DND-41 (cell line): ENCODE measurements at regions not wholly inside any gene's neighbourhood (a gene's known extent, or its start where the extent isn't known, plus 50 kb on each side); places are given as distances from the start of the nearest gene placed in this dataset.

Experiments
- ATAC-seq: fragments of 200-7000 bp; cut with Tn5 transposase; 3 replicates; pipeline ENCODE4 v1.9.1; 2021; ENCODE audit warnings: low read depth; ENCODE audit not compliant: insufficient read depth
- DNase-seq: peaks from one replicate; pipeline ENCODE4 v3.0.0-alpha.2; 2020
- H2AFZ ChIP-seq: 2 replicates; pipeline ENCODE4 v1.6.0; 2012; ENCODE audit warnings: low read depth, low read length
- H3K27ac ChIP-seq: 2 replicates; pipeline ENCODE4 v1.5.1; 2012; ENCODE audit warnings: low read length, inconsistent platforms
- H3K27me3 ChIP-seq: fragments of 200-600 bp; sonication (generic); 2 replicates; pipeline ENCODE4 v1.6.0; 2012; ENCODE audit warnings: low read length, mild to moderate bottlenecking, inconsistent platforms; ENCODE audit not compliant: insufficient read depth, poor library complexity
- H3K36me3 ChIP-seq: 2 replicates; pipeline ENCODE4 v1.5.1; 2012; ENCODE audit warnings: low read length, inconsistent platforms; ENCODE audit not compliant: insufficient read depth
- H3K4me1 ChIP-seq: 2 replicates; pipeline ENCODE4 v1.5.1; 2012; ENCODE audit warnings: mild to moderate bottlenecking, low read length; ENCODE audit not compliant: insufficient read depth
- H3K4me2 ChIP-seq: 2 replicates; pipeline ENCODE4 v1.6.0; 2012; ENCODE audit warnings: mild to moderate bottlenecking, moderate library complexity, low read length, inconsistent platforms; ENCODE audit not compliant: insufficient read depth
- H3K4me3 ChIP-seq, 2 experiments: fragments of 200-600 bp in 1 of 2; shearing (Covaris generic) in 1 of 2; 2 replicates each; pipeline ENCODE4 v1.5.1; 2012 to 2016; ENCODE audit warnings: inconsistent platforms in 2 of 2, low read length in 2 of 2, mild to moderate bottlenecking in 2 of 2, low read depth in 1 of 2, moderate library complexity in 1 of 2
- H3K79me2 ChIP-seq: 2 replicates; pipeline ENCODE4 v1.6.0; 2012; ENCODE audit warnings: low read length, inconsistent platforms; ENCODE audit not compliant: insufficient read depth
- H3K9ac ChIP-seq: 2 replicates; pipeline ENCODE4 v1.6.0; 2012; ENCODE audit warnings: low read depth, mild to moderate bottlenecking, inconsistent platforms, low read length, moderate library complexity
- H3K9me3 ChIP-seq: 2 replicates; pipeline ENCODE4 v1.5.1; 2012; ENCODE audit warnings: low read length, moderate library complexity, mild to moderate bottlenecking, inconsistent platforms; ENCODE audit not compliant: insufficient read depth, severe bottlenecking
- H4K20me1 ChIP-seq: 2 replicates; pipeline ENCODE4 v1.6.0; 2012; ENCODE audit warnings: low read length; ENCODE audit not compliant: insufficient read depth
- CTCF ChIP-seq: IDR thresholded peaks from 2 replicates; pipeline ENCODE4 v1.5.1; 2012; ENCODE audit warnings: borderline replicate concordance, low read length, moderate library complexity, mild to moderate bottlenecking; ENCODE audit not compliant: poor library complexity, severe bottlenecking; ENCODE audit errors: extremely low read depth
- EZH2 ChIP-seq: IDR thresholded peaks from 3 replicates; pipeline ENCODE4 v1.6.1; 2012; ENCODE audit warnings: borderline replicate concordance, low read depth, mild to moderate bottlenecking, moderate library complexity, low read length, inconsistent platforms; ENCODE audit not compliant: severe bottlenecking

- no peak for TF ChIP-seq CTCF
- TF ChIP-seq EZH2: no peak
- Histone ChIP-seq H2AFZ (no peak overlapping the region), H3K36me3 (no peaks in the 10 kb centered on the region), H3K27ac (no peak overlapping the region), H3K4me2 (no peak overlapping the region), H3K4me3 (no peak overlapping the region), H3K4me1 (no peaks in the 10 kb centered on the region), H3K9ac (no peak overlapping the region), H3K79me2 (no peaks in the 10 kb centered on the region), H3K9me3 (peaks cover 3% of the 10 kb centered on the region), H3K27me3 (no peaks in the 10 kb centered on the region), H4K20me1 (no peaks in the 10 kb centered on the region)
- DNase-seq (no peak), ATAC-seq (no peak)
Measured at GRCh38 chr4:43556262-43556661, 663.7 kb downstream of the GRXCR1 start.

GRCh38 chr4:43560047-43560446 lies 667.5 kb downstream of the GRXCR1 start:
- Histone ChIP-seq H3K27me3 (no peaks in the 10 kb centered on the region), H3K4me1 (no peaks in the 10 kb centered on the region), H3K27ac (no peak overlapping the region)

GRCh38 chr4:43564107-43564506 lies 671.6 kb downstream of the GRXCR1 start:
- H3K9me3 ChIP-seq: no peaks in the 10 kb centered on the region
- H3K79me2 ChIP-seq: no peaks in the 10 kb centered on the region
- H3K27ac ChIP-seq: no peak overlapping the region
- no peak for TF ChIP-seq CTCF
- TF ChIP-seq EZH2: no peak
- H3K27me3 ChIP-seq: no peaks in the 10 kb centered on the region
- no peak overlapping the region for H3K9ac ChIP-seq
- no peaks in the 10 kb centered on the region for H3K36me3 ChIP-seq
- H3K4me2 ChIP-seq: no peak overlapping the region
- no peaks in the 10 kb centered on the region for H3K4me1 ChIP-seq
- no peak overlapping the region for H2AFZ ChIP-seq
- no peak overlapping the region for H3K4me3 ChIP-seq
- DNase-seq: no peak
- ATAC-seq: no peak
- no peaks in the 10 kb centered on the region for H4K20me1 ChIP-seq

More at GRCh38 chr4:43560047-43560446, 667.5 kb downstream of the GRXCR1 start:
- H3K79me2 ChIP-seq: no peaks in the 10 kb centered on the region
- no peaks in the 10 kb centered on the region for H3K9me3 ChIP-seq
- ATAC-seq (no peak), DNase-seq (no peak)
- no peaks in the 10 kb centered on the region for H4K20me1 ChIP-seq
- no peaks in the 10 kb centered on the region for H3K36me3 ChIP-seq
- H3K4me2 ChIP-seq: no peak overlapping the region
- H3K9ac ChIP-seq: no peak overlapping the region
- no peak overlapping the region for H2AFZ ChIP-seq
- TF ChIP-seq EZH2: no peak
- no peak for TF ChIP-seq CTCF
- H3K4me3 ChIP-seq: no peak overlapping the region

GRCh38 chr4:43564591-43564990 lies 672.1 kb downstream of the GRXCR1 start:
- Histone ChIP-seq H3K27me3 (no peaks in the 10 kb centered on the region), H3K4me3 (no peak overlapping the region), H3K79me2 (no peaks in the 10 kb centered on the region), H3K9ac (no peak overlapping the region), H3K9me3 (no peaks in the 10 kb centered on the region), H3K4me2 (no peak overlapping the region), H3K4me1 (no peaks in the 10 kb centered on the region), H3K27ac (no peak overlapping the region), H3K36me3 (no peaks in the 10 kb centered on the region), H4K20me1 (no peaks in the 10 kb centered on the region), H2AFZ (no peak overlapping the region)
- TF ChIP-seq CTCF (no peak), EZH2 (no peak)
- no peak for ATAC-seq
- no peak for DNase-seq
